ENCODE measurements at regions not wholly inside any gene's neighbourhood (a gene's known extent, or its start where the extent isn't known, plus 50 kb on each side); places are given as distances from the start of the nearest gene placed in this dataset.

DNA sequence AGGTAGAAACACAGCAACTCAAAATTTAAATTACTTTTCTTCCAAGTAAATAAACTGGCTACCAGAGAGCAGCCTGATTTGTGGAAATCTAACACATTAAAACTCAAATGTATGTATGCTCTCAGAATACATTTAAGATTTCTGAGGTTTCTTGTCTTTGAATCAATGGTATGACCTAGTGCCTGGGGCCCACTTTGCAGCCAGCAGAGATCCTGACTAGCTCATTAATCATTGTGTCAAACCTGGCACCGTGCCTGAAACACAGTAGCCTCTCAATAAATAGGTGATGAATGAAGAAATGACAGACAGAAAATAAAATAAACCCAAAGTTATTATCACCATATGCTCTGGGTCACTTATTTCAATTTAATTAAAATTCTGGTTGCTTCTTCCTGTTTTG, 176.2 kb upstream of the FAT3 start:
- TF ChIP-seq, protein P1, sequence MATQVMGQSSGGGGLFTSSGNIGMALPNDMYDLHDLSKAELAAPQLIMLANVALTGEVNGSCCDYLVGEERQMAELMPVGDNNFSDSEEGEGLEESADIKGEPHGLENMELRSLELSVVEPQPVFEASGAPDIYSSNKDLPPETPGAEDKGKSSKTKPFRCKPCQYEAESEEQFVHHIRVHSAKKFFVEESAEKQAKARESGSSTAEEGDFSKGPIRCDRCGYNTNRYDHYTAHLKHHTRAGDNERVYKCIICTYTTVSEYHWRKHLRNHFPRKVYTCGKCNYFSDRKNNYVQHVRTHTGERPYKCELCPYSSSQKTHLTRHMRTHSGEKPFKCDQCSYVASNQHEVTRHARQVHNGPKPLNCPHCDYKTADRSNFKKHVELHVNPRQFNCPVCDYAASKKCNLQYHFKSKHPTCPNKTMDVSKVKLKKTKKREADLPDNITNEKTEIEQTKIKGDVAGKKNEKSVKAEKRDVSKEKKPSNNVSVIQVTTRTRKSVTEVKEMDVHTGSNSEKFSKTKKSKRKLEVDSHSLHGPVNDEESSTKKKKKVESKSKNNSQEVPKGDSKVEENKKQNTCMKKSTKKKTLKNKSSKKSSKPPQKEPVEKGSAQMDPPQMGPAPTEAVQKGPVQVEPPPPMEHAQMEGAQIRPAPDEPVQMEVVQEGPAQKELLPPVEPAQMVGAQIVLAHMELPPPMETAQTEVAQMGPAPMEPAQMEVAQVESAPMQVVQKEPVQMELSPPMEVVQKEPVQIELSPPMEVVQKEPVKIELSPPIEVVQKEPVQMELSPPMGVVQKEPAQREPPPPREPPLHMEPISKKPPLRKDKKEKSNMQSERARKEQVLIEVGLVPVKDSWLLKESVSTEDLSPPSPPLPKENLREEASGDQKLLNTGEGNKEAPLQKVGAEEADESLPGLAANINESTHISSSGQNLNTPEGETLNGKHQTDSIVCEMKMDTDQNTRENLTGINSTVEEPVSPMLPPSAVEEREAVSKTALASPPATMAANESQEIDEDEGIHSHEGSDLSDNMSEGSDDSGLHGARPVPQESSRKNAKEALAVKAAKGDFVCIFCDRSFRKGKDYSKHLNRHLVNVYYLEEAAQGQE (IDR thresholded peaks at IDR 0.05; ENCODE audit: insufficient read depth in 1 of 2, low read depth in 2 of 2, low read length in 1 of 2), result no peak
- TF ChIP-seq, protein P2, sequence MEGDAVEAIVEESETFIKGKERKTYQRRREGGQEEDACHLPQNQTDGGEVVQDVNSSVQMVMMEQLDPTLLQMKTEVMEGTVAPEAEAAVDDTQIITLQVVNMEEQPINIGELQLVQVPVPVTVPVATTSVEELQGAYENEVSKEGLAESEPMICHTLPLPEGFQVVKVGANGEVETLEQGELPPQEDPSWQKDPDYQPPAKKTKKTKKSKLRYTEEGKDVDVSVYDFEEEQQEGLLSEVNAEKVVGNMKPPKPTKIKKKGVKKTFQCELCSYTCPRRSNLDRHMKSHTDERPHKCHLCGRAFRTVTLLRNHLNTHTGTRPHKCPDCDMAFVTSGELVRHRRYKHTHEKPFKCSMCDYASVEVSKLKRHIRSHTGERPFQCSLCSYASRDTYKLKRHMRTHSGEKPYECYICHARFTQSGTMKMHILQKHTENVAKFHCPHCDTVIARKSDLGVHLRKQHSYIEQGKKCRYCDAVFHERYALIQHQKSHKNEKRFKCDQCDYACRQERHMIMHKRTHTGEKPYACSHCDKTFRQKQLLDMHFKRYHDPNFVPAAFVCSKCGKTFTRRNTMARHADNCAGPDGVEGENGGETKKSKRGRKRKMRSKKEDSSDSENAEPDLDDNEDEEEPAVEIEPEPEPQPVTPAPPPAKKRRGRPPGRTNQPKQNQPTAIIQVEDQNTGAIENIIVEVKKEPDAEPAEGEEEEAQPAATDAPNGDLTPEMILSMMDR (IDR thresholded peaks at IDR 0.05), result no peak
- no peak for TF ChIP-seq POLR2AphosphoS5 (IDR thresholded peaks at IDR 0.05; ENCODE audit: low read depth, low read length)
- TF ChIP-seq SIN3A (IDR thresholded peaks at IDR 0.05; ENCODE audit: borderline replicate concordance, insufficient read depth, low read depth, low read length), result no peak
